RWPE1 (cell line): ENCODE measurements at regions not wholly inside any gene's neighbourhood (a gene's known extent, or its start where the extent isn't known, plus 50 kb on each side); places are given as distances from the start of the nearest gene placed in this dataset.
"Not testable (repeated sequence)": the region's sequence is repeated elsewhere in the genome, so short reads cannot be mapped to it uniquely, and the experiment has no call there.

Source experiments
- CTCF ChIA-PET: fragments of 350-600 bp; sonication (Branson Sonifier 250); formaldehyde crosslinking; extraction: SDS; loops from one replicate; lab custom pipeline; 2021; lab: Yijun Ruan, JAX
- POLR2A ChIA-PET: fragments of 400-600 bp; formaldehyde crosslinking; extraction: SDS; loops from one replicate; lab custom pipeline; 2020; ENCODE audit warnings: antibody characterized with exemption; ENCODE audit not compliant: low non-redundant PET; lab: Yijun Ruan, JAX
- DNase-seq: peaks from one replicate; pipeline ENCODE4 v3.0.0; 2012; ENCODE audit warnings: low spot score
- H3K27ac ChIP-seq: fragments of 450-650 bp; 2 replicates; pipeline ENCODE4 v1.5.1; 2017
- CTCF ChIP-seq: fragments of 450-650 bp; conservative IDR thresholded peaks from 2 replicates; pipeline ENCODE4 v1.5.1; 2017; ENCODE audit warnings: low read depth, mild to moderate bottlenecking

- POLR2A ChIA-PET: no interaction called here
- CTCF ChIA-PET: interaction anchor here (0.7 kb wide), 1 partner anchor 12 kb away, joined by 3 read pairs; no protein-coding TSS in a partner anchor
- DNase-seq: no peak
- H3K27ac ChIP-seq: no peak overlapping the region
- no peak for TF ChIP-seq CTCF
Observed at GRCh38 chr1:58854576-58854975, 70.7 kb upstream of the JUN start.

GRCh38 chr1:58855274-58856165 is 71.7 kb upstream of the JUN start:
- CTCF ChIA-PET: interaction anchor here (0.7 kb wide), 1 partner anchor 13 kb away, joined by 3 read pairs; no protein-coding TSS in a partner anchor
- POLR2A ChIA-PET: no interaction called here
- H3K27ac ChIP-seq: no peak overlapping the region
- TF ChIP-seq CTCF: no peak
- DNase-seq: no peak

GRCh38 chr1:58856281-58856680 is 72.4 kb upstream of the JUN start:
- POLR2A ChIA-PET, H3K27ac ChIP-seq, DNase-seq, CTCF ChIA-PET: not testable (repeated sequence)

- TF ChIP-seq CTCF: no peak
- no peak overlapping the region for H3K27ac ChIP-seq
- POLR2A ChIA-PET: no interaction called here
- DNase-seq: no peak
- CTCF ChIA-PET: interaction anchor here (0.6 to 0.7 kb wide), 5 partner anchors 8 to 270 kb away, joined by 3 read pairs; no protein-coding TSS in a partner anchor
Observed at GRCh38 chr1:58857680-58858673, 74.1 kb upstream of the JUN start.

- TF ChIP-seq CTCF: no peak
- no peak for DNase-seq
- ChIA-PET POLR2A (no interaction called here), CTCF (no interaction called here)
- no peak overlapping the region for H3K27ac ChIP-seq
Observed at GRCh38 chr1:58859769-58860485, 76.1 kb upstream of the JUN start.

- no peak for DNase-seq
- POLR2A ChIA-PET: no interaction called here
- CTCF ChIA-PET: interaction anchor here (0.6 kb wide), 1 partner anchor 18 kb away, joined by 4 read pairs; no protein-coding TSS in a partner anchor
- no peak overlapping the region for H3K27ac ChIP-seq
- TF ChIP-seq CTCF: no peak
Observed at GRCh38 chr1:58861076-58861475, 77.2 kb upstream of the JUN start.
